ENCODE measurements at regions not wholly inside any gene's neighbourhood (a gene's known extent, or its start where the extent isn't known, plus 50 kb on each side); places are given as distances from the start of the nearest gene placed in this dataset.

DNA sequence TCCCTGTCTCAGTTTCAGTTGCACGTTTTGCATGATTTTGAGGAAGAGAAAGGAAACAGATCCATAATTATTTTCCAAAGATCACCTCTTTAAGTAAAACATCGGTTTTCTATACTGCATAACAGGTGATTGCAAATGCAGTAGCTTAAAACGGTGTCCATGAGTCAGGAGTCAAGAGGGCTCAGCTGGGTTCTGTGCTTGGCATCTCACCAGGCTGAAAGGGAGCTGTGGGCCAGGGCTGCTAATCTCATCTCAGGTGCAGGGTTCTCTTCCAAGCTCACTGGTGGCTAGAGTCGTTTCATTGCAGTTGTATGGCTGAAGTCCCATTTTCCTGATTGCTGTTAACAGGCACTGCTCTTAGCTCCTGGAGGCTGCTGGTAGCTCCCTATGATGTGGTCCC, 57.0 kb upstream of the PRKCQ start:
- no peak for TF ChIP-seq REST (IDR thresholded peaks at IDR 0.05; ENCODE audit: unreplicated experiment)
- no peak for TF ChIP-seq CTCF (conservative IDR thresholded peaks at IDR 0.05; ENCODE audit: low read depth in 2 of 2)
- no peak for TF ChIP-seq EZH2 (IDR thresholded peaks at IDR 0.05; ENCODE audit: low read depth, unreplicated experiment)
- no peak for TF ChIP-seq EZH2phosphoT487 (IDR thresholded peaks at IDR 0.05; ENCODE audit: unreplicated experiment)
- TF ChIP-seq, protein P1, sequence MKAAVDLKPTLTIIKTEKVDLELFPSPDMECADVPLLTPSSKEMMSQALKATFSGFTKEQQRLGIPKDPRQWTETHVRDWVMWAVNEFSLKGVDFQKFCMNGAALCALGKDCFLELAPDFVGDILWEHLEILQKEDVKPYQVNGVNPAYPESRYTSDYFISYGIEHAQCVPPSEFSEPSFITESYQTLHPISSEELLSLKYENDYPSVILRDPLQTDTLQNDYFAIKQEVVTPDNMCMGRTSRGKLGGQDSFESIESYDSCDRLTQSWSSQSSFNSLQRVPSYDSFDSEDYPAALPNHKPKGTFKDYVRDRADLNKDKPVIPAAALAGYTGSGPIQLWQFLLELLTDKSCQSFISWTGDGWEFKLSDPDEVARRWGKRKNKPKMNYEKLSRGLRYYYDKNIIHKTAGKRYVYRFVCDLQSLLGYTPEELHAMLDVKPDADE (IDR thresholded peaks at IDR 0.05): no peak
- TF ChIP-seq CREB1 (CRISPR knock-in tag; IDR thresholded peaks at IDR 0.05; ENCODE audit: low read depth): no peak
- no peak for TF ChIP-seq POLR2AphosphoS5 (IDR thresholded peaks at IDR 0.05; ENCODE audit: low read depth)
- no peak for TF ChIP-seq ZNF331 (CRISPR knock-in tag; IDR thresholded peaks at IDR 0.05; ENCODE audit: low read depth)
